Ishikawa (cell line): ENCODE measurements at regions not wholly inside any gene's neighbourhood (a gene's known extent, or its start where the extent isn't known, plus 50 kb on each side); places are given as distances from the start of the nearest gene placed in this dataset.

Experiments
- CEBPB ChIP-seq: IDR thresholded peaks from 2 replicates; pipeline ENCODE4 v1.6.1; 2012
- CREB1 ChIP-seq: IDR thresholded peaks from 2 replicates; pipeline ENCODE4 v1.6.1; 2012; ENCODE audit warnings: low read depth
- EGR1 ChIP-seq: IDR thresholded peaks from 2 replicates; pipeline ENCODE4 v1.6.1; 2012
- EP300 ChIP-seq: IDR thresholded peaks from 2 replicates; pipeline ENCODE4 v1.6.1; 2012; ENCODE audit warnings: borderline replicate concordance
- FOXM1 ChIP-seq: IDR thresholded peaks from 2 replicates; pipeline ENCODE4 v1.6.1; 2012; ENCODE audit warnings: low read depth, borderline replicate concordance
- MAX ChIP-seq: IDR thresholded peaks from 2 replicates; pipeline ENCODE4 v1.6.1; 2012
- NFIC ChIP-seq: IDR thresholded peaks from 2 replicates; pipeline ENCODE4 v1.6.1; 2012
- RAD21 ChIP-seq: IDR thresholded peaks from 2 replicates; pipeline ENCODE4 v1.6.1; 2012; ENCODE audit warnings: low read depth
- REST ChIP-seq: IDR thresholded peaks from 2 replicates; pipeline ENCODE4 v1.6.1; 2012; ENCODE audit warnings: low read depth, mild to moderate bottlenecking
- TAF1 ChIP-seq: IDR thresholded peaks from 2 replicates; pipeline ENCODE4 v1.6.1; 2012; ENCODE audit warnings: low read depth, mild to moderate bottlenecking
- TCF12 ChIP-seq: IDR thresholded peaks from 2 replicates; pipeline ENCODE4 v1.6.1; 2012; ENCODE audit warnings: low read depth
- TEAD4 ChIP-seq: IDR thresholded peaks from 2 replicates; pipeline ENCODE4 v1.6.1; 2012
- YY1 ChIP-seq: IDR thresholded peaks from 2 replicates; pipeline ENCODE4 v1.6.1; 2012; ENCODE audit warnings: low read depth
- ZBTB7A ChIP-seq: IDR thresholded peaks from 2 replicates; pipeline ENCODE4 v1.6.1; 2012; ENCODE audit warnings: low read depth
- TF ChIP-seq, protein P1 (sequence below): IDR thresholded peaks from 2 replicates; pipeline ENCODE4 v1.6.1; 2012

DNA sequence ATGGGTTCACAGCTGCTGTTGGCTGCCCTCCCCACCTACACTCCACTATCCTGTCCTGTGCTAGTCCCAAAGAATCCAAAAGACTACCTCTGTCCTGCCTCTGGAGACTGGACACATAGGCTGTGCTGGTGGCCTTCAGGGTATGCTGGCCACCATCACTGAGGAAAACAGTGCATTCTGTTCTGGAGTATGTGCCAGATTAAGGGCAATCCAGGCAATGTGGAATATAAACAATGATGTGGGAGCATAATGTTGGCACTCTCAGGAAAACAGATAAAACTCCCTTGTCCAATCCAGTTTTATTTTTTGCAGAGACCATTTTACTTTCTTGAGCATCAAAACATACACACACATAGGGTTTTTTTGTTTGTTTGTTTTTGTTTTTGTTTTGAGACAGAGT lies 94.3 kb downstream of the GLUL start:
- no peak for TF ChIP-seq TEAD4
- TF ChIP-seq TCF12 = no peak
- TF ChIP-seq ZBTB7A = no peak
- TF ChIP-seq TAF1 = no peak
- TF ChIP-seq, protein P1, sequence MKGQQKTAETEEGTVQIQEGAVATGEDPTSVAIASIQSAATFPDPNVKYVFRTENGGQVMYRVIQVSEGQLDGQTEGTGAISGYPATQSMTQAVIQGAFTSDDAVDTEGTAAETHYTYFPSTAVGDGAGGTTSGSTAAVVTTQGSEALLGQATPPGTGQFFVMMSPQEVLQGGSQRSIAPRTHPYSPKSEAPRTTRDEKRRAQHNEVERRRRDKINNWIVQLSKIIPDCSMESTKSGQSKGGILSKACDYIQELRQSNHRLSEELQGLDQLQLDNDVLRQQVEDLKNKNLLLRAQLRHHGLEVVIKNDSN = no peak
- TF ChIP-seq EGR1 = no peak
- TF ChIP-seq CEBPB = no peak
- no peak for TF ChIP-seq RAD21
- TF ChIP-seq YY1 = no peak
- TF ChIP-seq CREB1 = no peak
- TF ChIP-seq FOXM1 = no peak
- no peak for TF ChIP-seq NFIC
- no peak for TF ChIP-seq REST
- no peak for TF ChIP-seq EP300
- TF ChIP-seq MAX = no peak

DNA sequence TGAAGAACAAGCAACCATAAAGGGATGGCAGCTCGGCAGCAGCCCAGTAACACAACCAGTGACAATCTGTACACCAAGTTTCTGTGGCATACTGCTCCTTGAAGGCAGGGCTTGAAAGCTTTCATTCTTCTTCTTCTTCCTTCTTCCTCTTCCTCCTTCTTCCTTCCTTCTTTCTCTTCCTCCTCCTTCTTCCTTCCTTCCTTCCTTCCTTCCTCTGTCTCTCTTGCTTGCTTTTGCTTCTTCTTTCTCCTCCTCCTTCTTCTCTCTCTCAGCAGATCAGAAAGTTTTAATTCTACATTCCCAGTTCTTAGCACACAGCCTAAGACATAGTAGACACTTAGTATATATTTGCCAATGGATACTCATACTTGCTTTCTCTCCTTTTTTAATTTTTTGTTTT lies 95.9 kb downstream of the GLUL start:
- no peak for TF ChIP-seq CEBPB
- TF ChIP-seq EP300 = no peak
- TF ChIP-seq TEAD4 = no peak
- no peak for TF ChIP-seq RAD21
- no peak for TF ChIP-seq YY1
- no peak for TF ChIP-seq TAF1
- TF ChIP-seq MAX = no peak

GRCh38 chr1:182293119-182293589 lies 98.4 kb downstream of the GLUL start:
- TF ChIP-seq TCF12 (no peak), MAX (no peak)

- no peak for TF ChIP-seq EP300
- TF ChIP-seq FOXM1 = no peak
- no peak for TF ChIP-seq TCF12
- TF ChIP-seq ZBTB7A = no peak
- no peak for TF ChIP-seq RAD21
- no peak for TF ChIP-seq REST
- no peak for TF ChIP-seq CREB1
- TF ChIP-seq MAX = no peak
- TF ChIP-seq, protein P1 = no peak
- TF ChIP-seq NFIC = no peak
- TF ChIP-seq EGR1 = no peak
- TF ChIP-seq TEAD4 = no peak
- TF ChIP-seq YY1 = no peak
- TF ChIP-seq CEBPB = no peak
These were observed 99.3 kb downstream of the GLUL start for GRCh38 chr1:182292193-182292741.

DNA sequence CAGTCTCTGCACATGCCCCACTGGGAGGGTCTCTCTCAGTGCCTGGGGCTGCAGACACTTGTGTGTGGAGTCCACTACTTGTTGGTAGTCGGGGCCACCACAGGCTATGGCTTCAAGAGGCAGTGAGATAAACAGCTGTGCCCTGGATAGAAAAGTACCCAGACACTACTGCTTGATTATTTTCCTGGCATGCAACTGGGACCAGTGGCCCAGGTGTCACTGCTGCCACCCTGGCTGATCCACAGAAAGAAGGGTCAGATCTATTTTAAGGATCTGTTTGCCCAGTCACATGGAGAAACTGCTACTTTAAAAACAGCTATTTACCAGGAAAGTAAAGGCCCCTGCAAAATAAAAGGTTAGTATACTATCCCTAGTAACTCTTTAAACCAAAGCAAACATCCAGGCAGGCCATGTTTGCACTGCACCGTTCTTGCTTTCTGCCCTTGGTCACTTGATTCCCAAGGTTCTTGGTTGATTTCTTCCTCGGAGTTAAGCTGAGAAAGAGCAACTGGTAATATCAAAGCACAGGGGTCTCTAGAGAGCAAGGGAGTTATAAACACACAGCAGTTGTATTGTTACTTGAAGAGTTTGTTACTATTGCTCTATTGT lies 99.9 kb downstream of the GLUL start:
- TF ChIP-seq NFIC (no peak), TCF12 (no peak), MAX (no peak), RAD21 (no peak), CREB1 (no peak), EGR1 (no peak), CEBPB (no peak), FOXM1 (no peak), YY1 (no peak), REST (no peak)
- TF ChIP-seq, protein P1 = no peak
